BLaER1 (cell line): ENCODE measurements at regions not wholly inside any gene's neighbourhood (a gene's known extent, or its start where the extent isn't known, plus 50 kb on each side); places are given as distances from the start of the nearest gene placed in this dataset.

ENCODE experiments used
- H3K27ac ChIP-seq: shearing (Covaris generic); formaldehyde crosslinking; 2 replicates; pipeline ENCODE4 v1.8.1; 2022
- H3K27me3 ChIP-seq: shearing (Covaris generic); formaldehyde crosslinking; 2 replicates; pipeline ENCODE4 v1.8.1; 2022
- H3K36me3 ChIP-seq: shearing (Covaris generic); formaldehyde crosslinking; 2 replicates; pipeline ENCODE4 v1.8.1; 2022
- H3K4me1 ChIP-seq: shearing (Covaris generic); formaldehyde crosslinking; 2 replicates; pipeline ENCODE4 v1.8.1; 2022
- H3K4me2 ChIP-seq: shearing (Covaris generic); formaldehyde crosslinking; 2 replicates; pipeline ENCODE4 v1.8.1; 2022
- H3K4me3 ChIP-seq: shearing (Covaris generic); formaldehyde crosslinking; 2 replicates; pipeline ENCODE4 v1.8.1; 2022
- H3K9ac ChIP-seq: shearing (Covaris generic); formaldehyde crosslinking; 2 replicates; pipeline ENCODE4 v1.8.1; 2022
- H3K9me3 ChIP-seq: shearing (Covaris generic); formaldehyde crosslinking; 2 replicates; pipeline ENCODE4 v1.8.1; 2022
- H4K20me1 ChIP-seq: shearing (Covaris generic); formaldehyde crosslinking; 2 replicates; pipeline ENCODE4 v1.8.1; 2022
- Cebpa-rat ChIP-seq: shearing (Covaris generic); IDR thresholded peaks from 2 replicates; pipeline ENCODE4 v1.8.1; 2022

DNA sequence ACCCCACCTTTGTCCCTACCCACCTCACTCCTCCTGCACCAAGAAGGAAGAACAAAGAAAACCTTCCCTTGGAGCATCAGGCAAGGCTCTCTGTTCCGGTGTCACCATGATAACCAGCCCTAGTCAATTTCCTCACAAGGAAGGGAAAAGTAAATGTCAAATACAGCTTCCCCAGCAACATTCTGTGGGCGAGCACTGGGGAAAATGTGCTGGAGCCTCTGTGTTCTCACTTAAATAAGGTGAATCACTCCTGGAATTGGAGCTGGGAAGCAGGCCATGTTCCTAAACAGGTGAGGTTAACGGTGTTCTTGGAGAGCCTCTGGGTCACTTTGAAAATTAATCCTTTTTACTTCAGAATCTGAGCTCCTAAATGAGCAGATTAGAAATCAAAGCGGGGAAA is 427.9 kb upstream of the ERCC4 start:
- H3K36me3 ChIP-seq, result no peaks in the 10 kb centered on the region

GRCh38 chr16:13503960-13504635 is 415.9 kb upstream of the ERCC4 start:
- Histone ChIP-seq H4K20me1 (no peaks in the 10 kb centered on the region), H3K27ac (no peak overlapping the region), H3K4me3 (no peak overlapping the region), H3K27me3 (no peaks in the 10 kb centered on the region), H3K36me3 (no peaks in the 10 kb centered on the region), H3K9me3 (no peaks in the 10 kb centered on the region), H3K4me1 (no peaks in the 10 kb centered on the region), H3K4me2 (no peak overlapping the region), H3K9ac (no peak overlapping the region)
- no peak for TF ChIP-seq Cebpa-rat

More for the DNA sequence above, 427.9 kb upstream of the ERCC4 start:
- Histone ChIP-seq H3K27ac (no peak overlapping the region), H3K9me3 (no peaks in the 10 kb centered on the region), H3K27me3 (no peaks in the 10 kb centered on the region), H3K4me3 (no peak overlapping the region), H4K20me1 (no peaks in the 10 kb centered on the region), H3K4me1 (no peaks in the 10 kb centered on the region), H3K4me2 (no peak overlapping the region), H3K9ac (no peak overlapping the region)
- TF ChIP-seq Cebpa-rat, result no peak

- TF ChIP-seq Cebpa-rat, result no peak
- Histone ChIP-seq H3K4me1 (no peaks in the 10 kb centered on the region), H3K9me3 (no peaks in the 10 kb centered on the region), H3K9ac (no peak overlapping the region), H3K36me3 (no peaks in the 10 kb centered on the region), H3K4me3 (no peak overlapping the region), H3K27me3 (no peaks in the 10 kb centered on the region), H3K4me2 (peak overlapping the region; percentile 1; the same call in 1 of the 2 replicates), H3K27ac (no peak overlapping the region), H4K20me1 (no peaks in the 10 kb centered on the region)
Observed at GRCh38 chr16:13507530-13507929, 412.4 kb upstream of the ERCC4 start.

- no peak overlapping the region for H3K4me3 ChIP-seq
- no peak overlapping the region for H3K9ac ChIP-seq
- no peak for TF ChIP-seq Cebpa-rat
Observed at GRCh38 chr16:13510425-13511151, 409.4 kb upstream of the ERCC4 start.

DNA sequence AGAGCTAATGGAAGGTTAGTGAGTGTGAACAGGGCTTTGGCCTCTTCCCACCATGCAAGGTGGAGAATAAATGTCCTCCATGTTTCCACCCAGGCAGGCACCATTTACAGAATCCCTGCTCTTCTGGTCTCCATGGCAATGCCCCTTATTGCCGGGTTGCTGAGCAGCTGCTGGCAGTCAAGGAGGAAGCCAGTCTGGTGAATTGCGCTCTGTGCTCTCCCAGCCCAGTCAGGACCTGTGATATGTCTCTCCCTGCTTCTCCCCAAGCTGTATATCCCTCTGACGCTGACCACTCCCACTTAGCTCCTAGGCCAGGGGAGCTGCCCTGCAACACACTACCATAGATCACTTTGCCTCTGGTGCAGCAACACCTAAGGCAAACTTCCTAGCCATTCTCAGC is 402.1 kb upstream of the ERCC4 start:
- H3K4me1 ChIP-seq, result no peaks in the 10 kb centered on the region
- no peak overlapping the region for H3K4me3 ChIP-seq
- no peak overlapping the region for H3K9ac ChIP-seq
- no peak overlapping the region for H3K27ac ChIP-seq
- TF ChIP-seq Cebpa-rat, result no peak
- H3K9me3 ChIP-seq, result peaks cover 19% of the 10 kb centered on the region; the same call in 1 of the 2 replicates
- no peaks in the 10 kb centered on the region for H4K20me1 ChIP-seq
- no peak overlapping the region for H3K4me2 ChIP-seq
- H3K36me3 ChIP-seq, result no peaks in the 10 kb centered on the region
- H3K27me3 ChIP-seq, result no peaks in the 10 kb centered on the region

More at GRCh38 chr16:13510425-13511151, 409.4 kb upstream of the ERCC4 start:
- Histone ChIP-seq H3K27me3 (no peaks in the 10 kb centered on the region), H3K27ac (no peak overlapping the region), H3K4me2 (no peak overlapping the region), H3K4me1 (no peaks in the 10 kb centered on the region), H3K36me3 (no peaks in the 10 kb centered on the region), H4K20me1 (no peaks in the 10 kb centered on the region), H3K9me3 (peaks cover 19% of the 10 kb centered on the region; the same call in 1 of the 2 replicates)

GRCh38 chr16:13519871-13520270 is 400.1 kb upstream of the ERCC4 start:
- H3K4me1 ChIP-seq, result no peaks in the 10 kb centered on the region
- no peak overlapping the region for H3K4me3 ChIP-seq
- H3K4me2 ChIP-seq, result no peak overlapping the region
- no peaks in the 10 kb centered on the region for H3K27me3 ChIP-seq
- 0 out of 2 replicates have a peak, but pooled peaks cover 3% of the 10 kb centered on the region for H3K9me3 ChIP-seq
- no peaks in the 10 kb centered on the region for H3K36me3 ChIP-seq
- no peak overlapping the region for H3K27ac ChIP-seq
- H3K9ac ChIP-seq, result no peak overlapping the region
- no peaks in the 10 kb centered on the region for H4K20me1 ChIP-seq
- TF ChIP-seq Cebpa-rat, result no peak

- Histone ChIP-seq H3K4me3 (no peak overlapping the region), H3K27ac (no peak overlapping the region), H3K4me1 (peaks cover 9% of the 10 kb centered on the region), H3K9ac (no peak overlapping the region), H3K27me3 (no peaks in the 10 kb centered on the region), H3K4me2 (no peak overlapping the region), H3K9me3 (no peaks in the 10 kb centered on the region), H4K20me1 (no peaks in the 10 kb centered on the region), H3K36me3 (no peaks in the 10 kb centered on the region)
- TF ChIP-seq Cebpa-rat, result no peak
Observed at GRCh38 chr16:13521356-13521755, 398.6 kb upstream of the ERCC4 start.

GRCh38 chr16:13527332-13527731 is 392.6 kb upstream of the ERCC4 start:
- Histone ChIP-seq H4K20me1 (no peaks in the 10 kb centered on the region), H3K27ac (peak overlapping the region; percentile 68; the same call in 1 of the 2 replicates), H3K9ac (no peak overlapping the region), H3K36me3 (no peaks in the 10 kb centered on the region), H3K4me1 (peaks cover 46% of the 10 kb centered on the region), H3K4me2 (peak overlapping the region; percentile 70), H3K27me3 (no peaks in the 10 kb centered on the region), H3K4me3 (no peak overlapping the region), H3K9me3 (0 out of 2 replicates have a peak, but pooled peaks cover 6% of the 10 kb centered on the region)
- no peak for TF ChIP-seq Cebpa-rat

DNA sequence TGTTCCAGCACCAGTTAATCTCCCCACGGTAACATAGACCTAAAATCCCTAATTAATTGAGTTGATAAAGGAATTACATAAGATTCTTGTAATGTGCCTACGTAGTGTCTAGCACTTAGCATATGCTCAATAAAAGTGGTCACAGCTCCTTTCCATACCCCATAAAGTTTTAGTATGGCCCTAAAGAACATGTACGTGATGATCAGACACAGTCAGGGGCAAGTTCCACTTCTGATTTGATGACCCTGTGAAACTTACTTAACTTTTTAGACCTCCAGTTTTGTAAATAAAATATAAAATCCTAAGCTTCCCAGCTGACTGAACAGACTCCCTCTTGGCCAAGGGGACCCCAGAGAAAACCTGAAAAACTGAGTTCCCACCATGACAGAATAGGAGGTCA is 391.3 kb upstream of the ERCC4 start:
- TF ChIP-seq Cebpa-rat, result no peak
- no peak overlapping the region for H3K4me3 ChIP-seq
- no peaks in the 10 kb centered on the region for H3K27me3 ChIP-seq
- peak overlapping the region; percentile 33; the same call in 1 of the 2 replicates for H3K4me2 ChIP-seq
- H3K9ac ChIP-seq, result no peak overlapping the region
- H4K20me1 ChIP-seq, result no peaks in the 10 kb centered on the region
- no peaks in the 10 kb centered on the region for H3K36me3 ChIP-seq
- H3K4me1 ChIP-seq, result peaks cover 46% of the 10 kb centered on the region
- 0 out of 2 replicates have a peak, but pooled peaks cover 6% of the 10 kb centered on the region for H3K9me3 ChIP-seq
- peak overlapping the region; percentile 18; the same call in 1 of the 2 replicates for H3K27ac ChIP-seq
